C4-2B (cell line): ENCODE measurements at regions not wholly inside any gene's neighbourhood (a gene's known extent, or its start where the extent isn't known, plus 50 kb on each side); places are given as distances from the start of the nearest gene placed in this dataset.

Source experiments
- CTCF ChIP-seq: fragments of 450-650 bp; conservative IDR thresholded peaks from 2 replicates; pipeline ENCODE4 v1.5.1; 2017; ENCODE audit warnings: mild to moderate bottlenecking
- ZFX ChIP-seq: fragments of 450-650 bp; IDR thresholded peaks from 2 replicates; pipeline ENCODE4 v1.6.1; 2017

GRCh38 chr2:2839782-2840531, 508.9 kb upstream of the MYT1L start:
- TF ChIP-seq CTCF (no peak), ZFX (no peak)
